IMR-90 (cell line): ENCODE measurements at regions not wholly inside any gene's neighbourhood (a gene's known extent, or its start where the extent isn't known, plus 50 kb on each side); places are given as distances from the start of the nearest gene placed in this dataset.

ENCODE experiments used
- ATAC-seq: fragments of 200-7000 bp; cut with Tn5 transposase; 2 replicates; pipeline ENCODE4 v1.9.1; 2020; ENCODE audit warnings: low read depth, mild to moderate bottlenecking, moderate library complexity
- BruUV-seq: library from RNA; stranded (reverse); fragments of 400-500 nt; replicated peaks from 2 replicates; lab custom pipeline; 2021; lab: Mats Ljungman, UMichigan
- CTCF ChIA-PET: fragments of 300-600 bp; formaldehyde crosslinking; extraction: SDS; loops from one replicate; lab custom pipeline; 2021; ENCODE audit warnings: antibody characterized with exemption; lab: Yijun Ruan, JAX
- POLR2A ChIA-PET: fragments of 300-600 bp; sonication (Branson Sonifier 250); formaldehyde crosslinking; loops from one replicate; lab custom pipeline; 2022; ENCODE audit warnings: antibody characterized with exemption; ENCODE audit not compliant: unreplicated experiment; lab: Charles Lee
- DNase-seq: peaks from one replicate; pipeline ENCODE4 v3.0.0; 2013
- H2AFZ ChIP-seq: replicated peaks from 2 replicates; pipeline ENCODE3; 2013; ENCODE audit warnings: low read length, mild to moderate bottlenecking; ENCODE audit not compliant: poor library complexity
- H2AK5ac ChIP-seq: 2 replicates; pipeline ENCODE4 v1.6.1; 2013; ENCODE audit warnings: low read depth, low read length, inconsistent platforms
- H2AK9ac ChIP-seq: replicated peaks from 2 replicates; pipeline ENCODE3; 2013; ENCODE audit warnings: mild to moderate bottlenecking, low read depth, low read length, moderate library complexity; ENCODE audit not compliant: poor library complexity
- H2BK120ac ChIP-seq: 2 replicates; pipeline ENCODE4 v1.6.1; 2013; ENCODE audit warnings: low read depth, low read length, inconsistent platforms
- H2BK15ac ChIP-seq: 3 replicates; pipeline ENCODE4 v1.6.1; 2013; ENCODE audit warnings: low read depth, low read length, inconsistent platforms
- H2BK20ac ChIP-seq: 2 replicates; pipeline ENCODE4 v1.6.1; 2013; ENCODE audit warnings: low read depth, mild to moderate bottlenecking, inconsistent platforms, low read length, moderate library complexity
- H2BK5ac ChIP-seq: 2 replicates; pipeline ENCODE4 v1.6.1; 2013; ENCODE audit warnings: mild to moderate bottlenecking, low read depth, low read length, inconsistent platforms; ENCODE audit not compliant: poor library complexity, severe bottlenecking
- H3K14ac ChIP-seq: replicated peaks from 2 replicates; pipeline ENCODE4 v1.6.1; 2013; ENCODE audit warnings: low read depth, low read length, inconsistent platforms
- H3K18ac ChIP-seq: 2 replicates; pipeline ENCODE4 v1.6.1; 2013; ENCODE audit warnings: low read depth, low read length, control low read depth
- H3K23ac ChIP-seq: 2 replicates; pipeline ENCODE4 v1.6.1; 2013; ENCODE audit warnings: low read depth, low read length, inconsistent platforms
- H3K27ac ChIP-seq: 2 replicates; pipeline ENCODE4 v1.5.1; 2013; ENCODE audit warnings: mild to moderate bottlenecking, control low read depth, low read length; ENCODE audit not compliant: insufficient read depth
- H3K27me3 ChIP-seq: 2 replicates; pipeline ENCODE4 v1.6.1; 2013; ENCODE audit warnings: low read length; ENCODE audit not compliant: control insufficient read depth, insufficient read depth
- H3K36me3 ChIP-seq: 2 replicates; pipeline ENCODE4 v1.6.1; 2013; ENCODE audit warnings: low read length, mixed read lengths; ENCODE audit not compliant: control insufficient read depth, insufficient read depth
- H3K4ac ChIP-seq: 2 replicates; pipeline ENCODE4 v1.6.1; 2013; ENCODE audit warnings: low read depth, low read length, inconsistent platforms
- H3K4me1 ChIP-seq: 2 replicates; pipeline ENCODE4 v1.6.1; 2013; ENCODE audit warnings: low read length, mixed read lengths; ENCODE audit not compliant: control insufficient read depth, insufficient read depth
- H3K4me2 ChIP-seq: 2 replicates; pipeline ENCODE4 v1.6.1; 2013; ENCODE audit warnings: low read depth, mild to moderate bottlenecking, control low read depth, low read length, moderate library complexity
- H3K4me3 ChIP-seq: 2 replicates; pipeline ENCODE4 v1.5.1; 2013; ENCODE audit warnings: low read depth, mild to moderate bottlenecking, control low read depth, low read length, moderate library complexity; ENCODE audit not compliant: insufficient read depth
- H3K56ac ChIP-seq: 2 replicates; pipeline ENCODE4 v1.6.1; 2013; ENCODE audit warnings: low read length, inconsistent platforms; ENCODE audit not compliant: insufficient read depth; ENCODE audit errors: extremely low read depth
- H3K79me1 ChIP-seq, 2 experiments: 2 replicates each; pipeline ENCODE4 v1.6.1; 2013; ENCODE audit warnings: low read length in 2 of 2, inconsistent platforms in 1 of 2, low read depth in 1 of 2
- H3K9ac ChIP-seq: 2 replicates; pipeline ENCODE4 v1.6.1; 2013; ENCODE audit warnings: low read depth, low read length, control low read depth
- H3K9me1 ChIP-seq: 2 replicates; pipeline ENCODE4 v1.6.1; 2013; ENCODE audit warnings: low read length, inconsistent platforms; ENCODE audit not compliant: insufficient read depth
- H3K9me3 ChIP-seq: 2 replicates; pipeline ENCODE4 v1.6.1; 2013; ENCODE audit warnings: low read length; ENCODE audit not compliant: control insufficient read depth, insufficient read depth
- H4K20me1 ChIP-seq: 2 replicates; pipeline ENCODE4 v1.6.1; 2013; ENCODE audit warnings: low read length, inconsistent platforms; ENCODE audit not compliant: insufficient read depth
- H4K5ac ChIP-seq: 2 replicates; pipeline ENCODE4 v1.6.1; 2013; ENCODE audit warnings: mild to moderate bottlenecking, low read depth, low read length, control low read depth
- H4K8ac ChIP-seq, 2 experiments: 2 replicates each; pipeline ENCODE4 v1.6.1; 2013; ENCODE audit warnings: low read depth in 2 of 2, low read length in 2 of 2, control low read depth in 1 of 2, inconsistent platforms in 1 of 2
- H4K91ac ChIP-seq: 2 replicates; pipeline ENCODE4 v1.6.1; 2013; ENCODE audit warnings: low read depth, low read length, inconsistent platforms; ENCODE audit not compliant: insufficient read depth
- BHLHE40 ChIP-seq: fragments of 150-350 bp; IDR thresholded peaks from 2 replicates; pipeline ENCODE4 v1.6.1; 2016; ENCODE audit warnings: mild to moderate bottlenecking, low read depth, low read length
- ELK1 ChIP-seq: fragments of 150-350 bp; IDR thresholded peaks from 2 replicates; pipeline ENCODE4 v1.6.1; 2016; ENCODE audit warnings: low read depth, mild to moderate bottlenecking, low read length, moderate library complexity, borderline replicate concordance
- MAZ ChIP-seq: IDR thresholded peaks from 2 replicates; pipeline ENCODE4 v1.6.1; 2012; ENCODE audit warnings: low read depth, mild to moderate bottlenecking, low read length, improper control_type of control experiment, moderate library complexity, borderline replicate concordance
- NFE2L2 ChIP-seq: fragments of 150-350 bp; IDR thresholded peaks from 2 replicates; pipeline ENCODE4 v1.6.1; 2016; ENCODE audit warnings: low read depth, mild to moderate bottlenecking, low read length
- RCOR1 ChIP-seq: IDR thresholded peaks from 2 replicates; pipeline ENCODE4 v1.6.1; 2012; ENCODE audit warnings: mild to moderate bottlenecking, low read length, improper control_type of control experiment; ENCODE audit not compliant: insufficient replicate concordance
- WGBS, 2 experiments: methylation state at CpG; one replicate each; pipeline versions ENCODE4 v1.1.5 to v1.1.7; 2013; ENCODE audit warnings: missing lambda C conversion rate in 2 of 2; ENCODE audit not compliant: insufficient read length in 1 of 2; ENCODE audit errors: extremely low coverage in 2 of 2; 5-methylcytosine and 5-hydroxymethylcytosine counted together
- dilution Hi-C: fragments of 300-500 bp; cut with HindIII; formaldehyde crosslinking; loops from one replicate; pipeline ENCODE4 v1.14.3; 2018; ENCODE audit warnings: low sequenced_read_pairs; ENCODE audit not compliant: unreplicated experiment
- in situ Hi-C: fragments of 300-500 bp; cut with MboI; formaldehyde crosslinking; loops from 3 replicates; pipeline ENCODE4 v1.14.3; 2019; ENCODE audit warnings: low sequenced_read_pairs, inconsistent platforms, mixed read lengths
- intact Hi-C: fragments of 100-400 bp; cut with micrococcal nuclease; formaldehyde crosslinking; loops from 2 replicates; pipeline ENCODE4 v1.10.0; 2022
- TF ChIP-seq, protein P1 (sequence below): fragments of 150-350 bp; IDR thresholded peaks from 2 replicates; pipeline ENCODE4 v1.6.1; 2017; ENCODE audit warnings: mild to moderate bottlenecking, antibody characterized with exemption, low read length, low read depth

GRCh38 chr18:46324087-46324955 lies 220.1 kb downstream of the HAUS1 start:
- ChIA-PET POLR2A (no interaction called here), CTCF (no interaction called here)
- BruUV-seq, result no TSS peak
- H2AFZ ChIP-seq, result peak overlapping the region; percentile 71
- no peak overlapping the region for H3K56ac ChIP-seq
- no peak overlapping the region; the same call in 1 of the 2 replicates for H3K4me2 ChIP-seq
- H2AK9ac ChIP-seq, result no peak overlapping the region
- H2AK5ac ChIP-seq, result no peak overlapping the region
- no peak overlapping the region for H3K4ac ChIP-seq
- no peak overlapping the region for H3K23ac ChIP-seq
- H3K27ac ChIP-seq, result no peak overlapping the region
- TF ChIP-seq NFE2L2 (no peak), MAZ (no peak), RCOR1 (no peak), ELK1 (no peak), BHLHE40 (no peak)
- TF ChIP-seq, protein P1, sequence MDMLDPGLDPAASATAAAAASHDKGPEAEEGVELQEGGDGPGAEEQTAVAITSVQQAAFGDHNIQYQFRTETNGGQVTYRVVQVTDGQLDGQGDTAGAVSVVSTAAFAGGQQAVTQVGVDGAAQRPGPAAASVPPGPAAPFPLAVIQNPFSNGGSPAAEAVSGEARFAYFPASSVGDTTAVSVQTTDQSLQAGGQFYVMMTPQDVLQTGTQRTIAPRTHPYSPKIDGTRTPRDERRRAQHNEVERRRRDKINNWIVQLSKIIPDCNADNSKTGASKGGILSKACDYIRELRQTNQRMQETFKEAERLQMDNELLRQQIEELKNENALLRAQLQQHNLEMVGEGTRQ, result peak; percentile 50; the same call in 1 of the 2 replicates
- no peaks in the 10 kb centered on the region for H3K9me3 ChIP-seq
- DNase-seq (peak; percentile 62), ATAC-seq (peak; percentile 97)
- no peak overlapping the region for H2BK120ac ChIP-seq
- H3K36me3 ChIP-seq, result no peaks in the 10 kb centered on the region
- H3K4me3 ChIP-seq, result no peak overlapping the region
- in situ Hi-C loops (no loop called here), dilution Hi-C loops (no loop called here), intact Hi-C loops (no loop called here)
- no peaks in the 10 kb centered on the region; the same call in 1 of the 2 replicates for H3K9me1 ChIP-seq
- peak overlapping the region; percentile 50 to 70; a peak in 3 of 4 replicates for H4K8ac ChIP-seq
- H3K18ac ChIP-seq, result no peak overlapping the region
- no peak overlapping the region for H4K91ac ChIP-seq
- H3K9ac ChIP-seq, result no peak overlapping the region
- H2BK15ac ChIP-seq, result no peak overlapping the region
- WGBS, 2 experiments, result no CpG with 5 or more reads among the region's 4 CpGs
- no peak overlapping the region for H3K14ac ChIP-seq
- no peak overlapping the region for H2BK5ac ChIP-seq
- H3K79me1 ChIP-seq, result no peaks in the 10 kb centered on the region
- H3K27me3 ChIP-seq, result peaks cover 1% of the 10 kb centered on the region; the same call in 1 of the 2 replicates
- H3K4me1 ChIP-seq, result no peaks in the 10 kb centered on the region
- H4K20me1 ChIP-seq, result no peaks in the 10 kb centered on the region
- H4K5ac ChIP-seq, result peak overlapping the region; percentile 70; the same call in 1 of the 2 replicates
- H2BK20ac ChIP-seq, result no peak overlapping the region
